ENCODE measurements at regions not wholly inside any gene's neighbourhood (a gene's known extent, or its start where the extent isn't known, plus 50 kb on each side); places are given as distances from the start of the nearest gene placed in this dataset.
"Not testable (repeated sequence)": the region's sequence is repeated elsewhere in the genome, so short reads cannot be mapped to it uniquely, and the experiment has no call there.

DNA sequence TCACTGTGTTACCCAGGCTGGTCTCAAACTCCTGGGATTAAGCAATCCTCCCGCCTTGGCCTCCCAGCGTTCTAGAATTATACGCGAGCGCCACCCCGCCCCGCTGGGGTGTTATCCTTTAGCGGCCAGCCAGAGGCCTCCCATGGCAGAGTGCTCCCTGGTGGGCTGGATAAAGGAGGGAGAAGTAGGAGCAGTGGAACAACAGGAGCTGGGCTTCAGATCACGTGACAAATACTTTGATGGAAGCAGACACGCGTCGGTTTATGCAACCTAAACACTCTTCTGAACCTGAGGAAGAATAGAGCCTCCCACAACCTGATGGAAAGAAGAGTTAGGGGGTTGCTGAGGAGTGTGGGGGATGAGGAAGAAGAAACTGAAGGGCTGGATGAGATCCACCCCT is 2114.0 kb downstream of the TP53TG3F start:
- TF ChIP-seq CTCF (IDR thresholded peaks at IDR 0.05; ENCODE audit: control extremely low read depth, extremely low read depth, low read depth, missing control alignments), result no peak
- no peak for DNase-seq (ENCODE audit: extremely low spot score)
- ChIA-PET CTCF (no interaction called here), POLR2A (no interaction called here)

DNA sequence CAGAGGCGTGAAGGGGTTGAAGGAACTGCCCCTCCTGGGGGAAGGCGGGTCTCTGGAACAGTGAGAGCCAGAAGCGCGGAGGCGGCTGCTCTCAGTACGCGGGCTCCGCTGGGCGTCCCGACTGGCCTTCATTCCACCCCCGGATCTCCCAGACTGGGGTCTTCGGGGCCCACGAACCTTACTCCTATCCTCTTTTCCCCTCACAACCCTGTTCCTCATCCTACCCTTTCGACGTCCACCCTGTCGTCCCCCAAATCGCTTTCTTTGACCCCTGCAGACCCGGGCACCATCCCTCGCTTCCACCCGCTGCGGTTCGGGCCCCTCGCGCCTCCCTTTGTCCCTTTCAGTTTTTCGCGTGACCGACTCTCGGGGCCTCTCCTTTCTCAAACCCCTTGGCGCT is 2114.6 kb downstream of the TP53TG3F start:
- no peak for TF ChIP-seq CTCF (IDR thresholded peaks at IDR 0.05; ENCODE audit: control extremely low read depth, extremely low read depth, low read depth, missing control alignments)
- CTCF ChIA-PET, result no interaction called here
- POLR2A ChIA-PET, result no interaction called here
- DNase-seq (ENCODE audit: extremely low spot score), result no peak

- no peak for DNase-seq (ENCODE audit: extremely low spot score)
- CTCF ChIA-PET, result no interaction called here
- POLR2A ChIA-PET, result no interaction called here
- no peak for TF ChIP-seq CTCF (IDR thresholded peaks at IDR 0.05; ENCODE audit: control extremely low read depth, extremely low read depth, low read depth, missing control alignments)
Measured at GRCh38 chr16:35574454-35575431, 2115.3 kb downstream of the TP53TG3F start.

DNA sequence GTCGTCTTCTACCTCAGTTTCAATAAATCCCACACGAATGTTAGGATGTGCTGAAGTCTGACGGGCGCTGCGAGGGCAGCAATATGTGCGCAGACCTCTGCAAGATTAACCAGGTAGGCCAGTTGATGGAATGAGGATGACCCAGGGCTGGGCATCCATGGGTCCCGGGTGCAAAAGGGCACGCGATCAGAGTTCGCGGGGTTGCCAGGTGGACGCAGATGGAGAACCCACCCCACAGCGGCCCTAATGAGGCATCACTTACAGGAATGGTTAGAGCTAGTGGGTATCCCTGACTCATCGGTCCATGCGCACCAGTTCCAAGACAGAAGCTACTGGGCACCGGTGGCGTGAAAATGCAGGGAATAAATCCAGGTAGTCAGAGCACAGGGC is 2116.0 kb downstream of the TP53TG3F start:
- ChIA-PET POLR2A (no interaction called here), CTCF (no interaction called here)
- TF ChIP-seq CTCF (IDR thresholded peaks at IDR 0.05; ENCODE audit: control extremely low read depth, extremely low read depth, low read depth, missing control alignments), result no peak
- DNase-seq (ENCODE audit: extremely low spot score), result no peak

- ChIA-PET CTCF (no interaction called here), POLR2A (no interaction called here)
- TF ChIP-seq CTCF (IDR thresholded peaks at IDR 0.05; ENCODE audit: control extremely low read depth, extremely low read depth, low read depth, missing control alignments), result no peak
- DNase-seq (ENCODE audit: extremely low spot score), result no peak
Measured at GRCh38 chr16:35585411-35585810, 2126.0 kb downstream of the TP53TG3F start.

DNA sequence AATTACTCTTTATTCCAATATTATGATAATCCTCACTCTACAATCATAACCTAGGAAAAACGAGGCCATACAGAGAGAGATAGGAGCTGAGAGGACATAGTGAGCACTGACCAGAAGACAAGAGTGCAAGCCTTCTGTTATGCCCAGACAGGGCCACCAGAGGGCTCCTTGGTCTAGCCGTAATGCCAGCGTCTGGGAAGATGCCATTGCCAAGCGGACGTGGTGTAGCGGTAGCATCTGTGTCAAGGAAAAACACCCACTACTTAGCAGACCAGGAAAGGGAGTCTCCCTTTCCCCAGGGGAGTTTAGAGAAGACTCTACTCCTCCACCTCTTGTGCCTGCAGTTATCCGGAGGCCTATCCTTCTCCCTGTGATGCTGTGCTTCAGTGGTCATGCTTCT is 2131.5 kb downstream of the TP53TG3F start:
- POLR2A ChIA-PET; CTCF ChIA-PET; DNase-seq (ENCODE audit: extremely low spot score): not testable (repeated sequence)

GRCh38 chr16:35596467-35596866 is 2137.1 kb downstream of the TP53TG3F start:
- no peak for DNase-seq (ENCODE audit: extremely low spot score)
- CTCF ChIA-PET, result no interaction called here
- TF ChIP-seq CTCF (IDR thresholded peaks at IDR 0.05; ENCODE audit: control extremely low read depth, extremely low read depth, low read depth, missing control alignments), result no peak
- POLR2A ChIA-PET, result no interaction called here
